T-helper 17 cell (primary cell): ENCODE measurements at regions not wholly inside any gene's neighbourhood (a gene's known extent, or its start where the extent isn't known, plus 50 kb on each side); places are given as distances from the start of the nearest gene placed in this dataset.

ENCODE experiments used
- ATAC-seq: fragments of 150-1000 bp; cut with Tn5 transposase; 2 replicates; pipeline ENCODE4 v1.10.0; 2021; ENCODE audit warnings: mild to moderate bottlenecking, moderate library complexity
- DNase-seq, 3 donors: peaks; one replicate each; pipeline versions ENCODE4 v3.0.0 to v3.0.0-alpha.2; 2020 to 2021
- H3K9me3 ChIP-seq: one replicate; pipeline ENCODE4 v1.7.0; 2013; ENCODE audit warnings: low read length, mild to moderate bottlenecking; ENCODE audit not compliant: control insufficient read depth, poor library complexity, severe bottlenecking
- H3K27ac Mint-ChIP-seq: one replicate; pipeline ENCODE4 v1.8.0; 2022; ENCODE audit warnings: mild to moderate bottlenecking, moderate library complexity, mixed read lengths
- H3K27me3 Mint-ChIP-seq: one replicate; pipeline ENCODE4 v1.8.0; 2022; ENCODE audit warnings: mixed read lengths
- H3K36me3 Mint-ChIP-seq: one replicate; pipeline ENCODE4 v1.8.0; 2022; ENCODE audit warnings: low read depth, mixed read lengths
- H3K4me1 Mint-ChIP-seq: one replicate; pipeline ENCODE4 v1.8.0; 2022; ENCODE audit warnings: mild to moderate bottlenecking, mixed read lengths
- H3K4me3 Mint-ChIP-seq: one replicate; pipeline ENCODE4 v1.8.0; 2022; ENCODE audit warnings: mild to moderate bottlenecking, moderate library complexity, mixed read lengths

DNA sequence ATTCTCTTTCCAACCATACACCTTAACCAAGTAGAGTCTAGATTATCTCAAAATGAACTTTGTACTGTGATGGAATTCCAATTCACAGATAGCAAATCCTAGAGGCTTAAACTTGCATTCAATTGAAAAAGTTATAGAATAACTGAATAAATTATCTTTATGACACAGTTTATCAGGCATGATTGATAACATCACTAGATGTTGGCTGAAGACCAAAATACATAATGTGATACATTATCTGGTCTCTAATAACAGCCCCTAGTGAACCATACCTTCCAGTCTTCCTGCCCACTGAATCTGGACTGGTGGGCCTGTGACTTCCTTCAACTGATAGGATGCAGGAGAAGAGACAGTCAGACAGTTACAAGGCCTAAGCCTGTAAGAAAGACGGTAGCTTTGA, 165.2 kb upstream of the CMC1 start:
- H3K9me3 ChIP-seq, result no peaks in the 10 kb centered on the region
- H3K27ac Mint-ChIP-seq, result no peak overlapping the region
- H3K4me3 Mint-ChIP-seq, result no peak overlapping the region
- H3K36me3 Mint-ChIP-seq, result peaks cover 2% of the 10 kb centered on the region
- ATAC-seq (no peak), DNase-seq (no peak)
- no peaks in the 10 kb centered on the region for H3K4me1 Mint-ChIP-seq
- H3K27me3 Mint-ChIP-seq, result no peaks in the 10 kb centered on the region

DNA sequence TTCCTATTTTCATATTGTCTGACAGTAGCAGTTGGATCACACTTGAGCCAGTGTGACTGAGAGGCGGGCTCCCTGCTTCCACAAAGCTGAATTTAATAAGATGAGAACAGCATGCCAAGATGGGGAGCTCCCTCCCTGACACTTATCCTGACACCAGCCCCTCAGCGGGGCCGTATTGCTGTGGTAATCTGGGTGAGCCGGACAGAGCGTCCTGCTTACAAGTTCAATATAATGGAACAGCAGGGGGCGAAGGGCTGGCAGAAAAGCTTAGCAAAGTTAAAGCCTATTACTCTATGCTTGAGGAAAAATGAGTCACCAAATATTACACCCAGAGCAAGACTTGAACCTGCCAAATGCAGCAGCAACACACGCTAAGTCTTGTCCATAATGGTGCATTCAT, 163.8 kb upstream of the CMC1 start:
- H3K4me3 Mint-ChIP-seq, result no peak overlapping the region
- DNase-seq (no peak), ATAC-seq (no peak)

DNA sequence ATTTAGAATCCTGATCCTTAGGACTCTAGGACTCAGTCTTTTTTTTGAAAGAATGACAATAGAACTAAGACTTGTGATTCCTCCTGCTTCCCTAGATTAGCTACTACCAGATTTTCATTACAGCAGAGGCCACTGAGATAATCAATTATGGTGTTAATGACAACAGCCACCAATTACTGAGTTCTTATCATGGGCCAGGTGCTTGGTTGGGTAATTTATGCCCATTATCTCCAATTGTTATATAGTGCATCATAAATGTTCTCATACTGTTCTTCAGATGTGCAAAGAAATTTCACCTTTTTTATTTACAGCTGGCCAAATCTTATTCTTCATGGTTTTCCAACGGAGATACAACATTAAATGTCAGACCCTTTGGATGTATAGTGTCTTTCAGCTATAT, 162.9 kb upstream of the CMC1 start:
- Mint-ChIP-seq H3K4me1 (no peaks in the 10 kb centered on the region), H3K27me3 (peaks cover 7% of the 10 kb centered on the region), H3K27ac (no peak overlapping the region), H3K4me3 (no peak overlapping the region), H3K36me3 (peaks cover 2% of the 10 kb centered on the region)
- no peaks in the 10 kb centered on the region for H3K9me3 ChIP-seq
- no peak for ATAC-seq
- no peak for DNase-seq

More for the DNA sequence above, 163.8 kb upstream of the CMC1 start:
- H3K9me3 ChIP-seq, result no peaks in the 10 kb centered on the region
- H3K36me3 Mint-ChIP-seq, result peaks cover 2% of the 10 kb centered on the region
- H3K27ac Mint-ChIP-seq, result no peak overlapping the region
- H3K27me3 Mint-ChIP-seq, result peaks cover 7% of the 10 kb centered on the region
- H3K4me1 Mint-ChIP-seq, result no peaks in the 10 kb centered on the region

DNA sequence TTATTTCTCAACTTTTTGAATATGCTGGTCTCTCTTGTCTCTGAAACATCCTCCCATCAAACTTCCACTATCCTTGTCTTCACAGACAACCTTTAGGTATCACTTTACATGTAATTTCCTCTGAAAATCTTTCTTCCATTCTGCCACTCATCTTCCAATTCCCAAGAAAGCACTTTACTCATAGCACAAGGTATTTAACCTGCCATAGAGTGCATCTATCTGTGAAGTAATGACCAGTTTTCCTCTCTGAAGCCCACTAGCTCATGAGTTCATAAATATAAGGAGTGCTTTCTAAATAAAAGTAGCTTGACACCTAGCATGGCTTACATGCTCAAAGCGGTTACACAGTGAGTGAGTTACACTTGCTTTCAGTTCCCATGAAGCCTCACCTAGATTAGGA, 160.7 kb upstream of the CMC1 start:
- Mint-ChIP-seq H3K27ac (no peak overlapping the region), H3K4me1 (no peaks in the 10 kb centered on the region), H3K27me3 (peaks cover 7% of the 10 kb centered on the region), H3K36me3 (peaks cover 2% of the 10 kb centered on the region), H3K4me3 (no peak overlapping the region)
- H3K9me3 ChIP-seq, result no peaks in the 10 kb centered on the region
- ATAC-seq (no peak), DNase-seq (no peak)

DNA sequence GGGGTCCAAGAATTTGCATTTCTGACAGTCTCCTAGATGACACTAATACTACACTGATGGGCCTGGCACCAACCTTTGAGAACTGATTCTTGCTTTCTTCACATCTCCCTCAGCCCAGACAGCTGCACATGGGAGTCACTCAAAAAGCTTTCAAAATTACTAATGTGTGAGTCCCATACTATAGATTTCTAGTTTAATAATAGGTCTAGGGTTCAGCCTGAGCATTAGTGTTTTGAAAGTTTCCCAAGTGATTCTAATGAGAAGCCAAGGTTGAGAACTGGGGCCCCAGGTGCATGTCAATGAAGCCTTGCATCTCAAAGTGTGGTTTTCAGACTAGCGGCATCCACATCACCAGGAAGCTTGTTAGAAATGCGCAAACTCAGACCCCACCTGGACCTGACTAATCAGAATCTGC, 159.9 kb upstream of the CMC1 start:
- H3K27ac Mint-ChIP-seq, result no peak overlapping the region
- no peaks in the 10 kb centered on the region for H3K4me1 Mint-ChIP-seq
- peaks cover 2% of the 10 kb centered on the region for H3K36me3 Mint-ChIP-seq
- DNase-seq (no peak), ATAC-seq (no peak)
- H3K27me3 Mint-ChIP-seq, result peaks cover 7% of the 10 kb centered on the region
- H3K4me3 Mint-ChIP-seq, result no peak overlapping the region
- H3K9me3 ChIP-seq, result no peaks in the 10 kb centered on the region

DNA sequence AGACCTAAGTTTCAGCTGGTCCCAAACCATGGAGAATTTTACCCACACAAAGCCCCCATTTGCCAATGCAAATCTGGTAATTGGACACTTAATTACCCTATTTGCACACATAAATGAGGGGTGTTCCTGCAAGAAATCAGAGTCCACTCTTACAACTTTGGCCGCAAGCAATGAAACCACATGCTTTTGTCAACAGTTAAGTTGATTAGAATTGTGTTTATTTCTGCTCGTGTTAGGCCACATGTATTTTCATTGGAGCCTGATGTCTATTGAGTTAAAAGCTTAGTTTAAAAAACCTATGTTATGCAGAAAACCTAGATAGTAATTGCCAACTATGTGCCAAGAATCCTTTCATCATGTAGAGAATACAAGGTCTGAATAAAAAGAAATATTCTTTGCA, 153.8 kb upstream of the CMC1 start:
- DNase-seq (no peak), ATAC-seq (no peak)
- peaks cover 2% of the 10 kb centered on the region for H3K36me3 Mint-ChIP-seq
- no peaks in the 10 kb centered on the region for H3K27me3 Mint-ChIP-seq
- H3K9me3 ChIP-seq, result no peaks in the 10 kb centered on the region
- no peak overlapping the region for H3K27ac Mint-ChIP-seq
- no peaks in the 10 kb centered on the region for H3K4me1 Mint-ChIP-seq
- H3K4me3 Mint-ChIP-seq, result no peak overlapping the region

DNA sequence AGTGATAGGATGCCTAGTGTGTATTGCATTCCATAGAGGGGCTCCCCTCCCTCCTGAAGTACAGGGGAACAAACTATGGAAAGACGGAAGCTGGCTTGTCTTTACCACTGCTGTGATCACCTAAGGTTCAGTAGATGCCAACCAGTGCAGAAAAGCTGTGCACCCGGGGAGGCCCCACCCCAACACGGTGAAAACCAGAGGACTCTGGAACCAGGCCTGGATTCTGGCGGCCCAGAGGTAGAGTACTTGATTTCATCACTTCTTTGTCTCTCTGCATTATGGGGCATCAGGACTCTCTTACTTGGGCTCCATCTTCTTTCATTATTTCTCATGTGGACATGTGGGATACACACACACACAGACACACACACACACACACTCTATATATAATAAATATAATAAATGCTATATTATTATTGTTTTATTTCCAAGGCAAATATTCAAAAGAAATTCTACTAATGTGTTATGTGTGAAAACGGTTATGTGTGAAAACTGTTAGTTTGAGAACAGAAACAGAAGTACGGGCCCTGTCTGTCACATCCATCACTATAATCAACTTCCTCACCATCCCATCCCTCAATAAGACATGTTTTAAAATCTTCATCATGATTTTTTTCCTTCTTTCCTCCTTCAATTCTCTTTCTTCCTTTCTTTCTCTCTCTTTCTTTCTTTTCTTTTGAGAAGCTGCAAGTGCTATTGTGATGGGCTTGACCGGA, 152.4 kb upstream of the CMC1 start:
- ATAC-seq, result no peak
- no peaks in the 10 kb centered on the region for H3K27me3 Mint-ChIP-seq
- no peaks in the 10 kb centered on the region for H3K9me3 ChIP-seq
- no peak overlapping the region for H3K4me3 Mint-ChIP-seq
- no peaks in the 10 kb centered on the region for H3K4me1 Mint-ChIP-seq
- no peak overlapping the region for H3K27ac Mint-ChIP-seq
- H3K36me3 Mint-ChIP-seq, result peaks cover 2% of the 10 kb centered on the region
- no peak for DNase-seq

DNA sequence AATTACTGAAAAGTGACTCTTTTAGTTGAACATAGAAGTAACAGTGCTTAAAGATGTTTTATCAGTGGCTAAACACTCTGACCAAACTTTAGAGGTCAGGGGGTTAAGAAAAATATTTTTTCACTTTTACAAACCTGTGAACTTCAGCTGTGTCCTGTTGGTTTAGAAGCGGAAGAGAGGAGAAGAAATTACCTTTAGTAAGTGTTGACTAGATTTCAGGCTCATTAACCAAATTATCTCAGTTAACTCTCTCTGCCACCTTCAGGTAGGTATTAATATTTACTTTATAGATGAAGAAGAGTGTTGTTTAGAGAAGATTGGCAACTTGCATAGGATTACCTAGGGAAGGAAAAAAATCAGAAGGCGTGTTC, 151.9 kb upstream of the CMC1 start:
- Mint-ChIP-seq H3K27ac (no peak overlapping the region), H3K36me3 (peaks cover 2% of the 10 kb centered on the region), H3K4me1 (no peaks in the 10 kb centered on the region), H3K27me3 (no peaks in the 10 kb centered on the region), H3K4me3 (no peak overlapping the region)
- ATAC-seq, result no peak
- no peaks in the 10 kb centered on the region for H3K9me3 ChIP-seq
- DNase-seq, result no peak

DNA sequence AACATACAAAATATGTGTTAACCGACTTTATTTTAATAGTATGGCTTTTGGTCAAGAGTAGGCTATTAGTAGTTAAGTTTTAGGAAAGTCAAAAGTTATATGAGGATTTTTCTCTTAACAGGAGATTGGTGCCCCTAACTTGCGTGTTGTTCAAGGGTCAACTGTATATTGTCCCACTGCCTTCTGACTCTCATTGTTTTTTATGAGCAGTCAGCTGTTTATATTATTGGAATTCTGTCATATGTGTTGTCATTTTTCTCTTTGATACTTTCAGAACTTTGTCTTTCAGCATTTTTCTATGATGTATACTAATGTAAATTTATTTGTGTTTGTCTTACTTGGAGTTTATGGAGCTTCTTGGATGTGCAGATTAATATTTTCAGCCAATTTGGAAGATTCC, 142.1 kb upstream of the CMC1 start:
- H3K4me1 Mint-ChIP-seq, result no peaks in the 10 kb centered on the region
- peaks cover 4% of the 10 kb centered on the region for H3K9me3 ChIP-seq
- no peak overlapping the region for H3K4me3 Mint-ChIP-seq
- ATAC-seq (no peak), DNase-seq (no peak)
- no peaks in the 10 kb centered on the region for H3K27me3 Mint-ChIP-seq
- no peaks in the 10 kb centered on the region for H3K36me3 Mint-ChIP-seq
- no peak overlapping the region for H3K27ac Mint-ChIP-seq

DNA sequence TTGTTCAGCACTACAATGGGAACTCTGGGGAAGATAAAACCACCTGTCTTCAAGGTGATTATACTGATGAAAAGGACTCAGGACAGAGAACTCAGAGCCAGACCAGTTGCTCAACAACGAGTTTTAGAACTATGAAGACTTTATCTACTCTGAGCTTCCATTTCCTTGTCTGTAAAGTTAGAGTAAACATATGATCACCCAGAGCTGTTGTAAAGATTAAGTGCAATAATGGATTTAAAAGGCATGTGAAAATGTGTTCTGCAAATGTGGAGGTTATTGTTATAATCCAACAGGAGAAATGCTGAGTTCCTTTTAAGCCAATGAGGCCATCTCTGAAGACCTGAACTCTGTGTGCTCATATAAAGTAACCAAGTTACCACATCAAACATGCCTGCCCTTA, 139.7 kb upstream of the CMC1 start:
- Mint-ChIP-seq H3K36me3 (no peaks in the 10 kb centered on the region), H3K27ac (no peak overlapping the region), H3K27me3 (peaks cover 5% of the 10 kb centered on the region), H3K4me3 (no peak overlapping the region), H3K4me1 (no peaks in the 10 kb centered on the region)
- DNase-seq (no peak), ATAC-seq (no peak)
- H3K9me3 ChIP-seq, result peaks cover 4% of the 10 kb centered on the region

DNA sequence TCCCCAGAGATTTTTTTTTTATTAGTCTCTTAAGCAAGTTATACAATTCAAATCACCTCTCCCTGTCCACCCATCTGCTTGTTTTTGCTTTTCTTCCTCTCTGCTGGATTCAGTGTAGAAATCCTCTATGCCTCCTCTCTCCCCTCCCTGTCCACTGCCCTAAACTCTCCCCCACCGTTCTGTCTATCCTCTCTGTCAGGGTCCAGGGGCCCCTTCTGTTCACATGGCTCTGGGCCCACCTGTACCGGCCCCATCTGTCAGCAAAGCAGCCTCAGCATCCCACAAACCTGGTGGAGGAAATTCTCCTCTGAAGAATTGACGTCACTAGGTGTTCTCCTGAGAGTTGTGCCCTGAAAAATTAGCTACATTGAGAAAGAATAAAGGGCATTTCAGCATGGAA, 137.6 kb upstream of the CMC1 start:
- Mint-ChIP-seq H3K4me3 (no peak overlapping the region), H3K4me1 (no peaks in the 10 kb centered on the region), H3K27me3 (peaks cover 5% of the 10 kb centered on the region), H3K27ac (no peak overlapping the region), H3K36me3 (no peaks in the 10 kb centered on the region)
- no peak for DNase-seq
- H3K9me3 ChIP-seq, result peaks cover 4% of the 10 kb centered on the region
- no peak for ATAC-seq

DNA sequence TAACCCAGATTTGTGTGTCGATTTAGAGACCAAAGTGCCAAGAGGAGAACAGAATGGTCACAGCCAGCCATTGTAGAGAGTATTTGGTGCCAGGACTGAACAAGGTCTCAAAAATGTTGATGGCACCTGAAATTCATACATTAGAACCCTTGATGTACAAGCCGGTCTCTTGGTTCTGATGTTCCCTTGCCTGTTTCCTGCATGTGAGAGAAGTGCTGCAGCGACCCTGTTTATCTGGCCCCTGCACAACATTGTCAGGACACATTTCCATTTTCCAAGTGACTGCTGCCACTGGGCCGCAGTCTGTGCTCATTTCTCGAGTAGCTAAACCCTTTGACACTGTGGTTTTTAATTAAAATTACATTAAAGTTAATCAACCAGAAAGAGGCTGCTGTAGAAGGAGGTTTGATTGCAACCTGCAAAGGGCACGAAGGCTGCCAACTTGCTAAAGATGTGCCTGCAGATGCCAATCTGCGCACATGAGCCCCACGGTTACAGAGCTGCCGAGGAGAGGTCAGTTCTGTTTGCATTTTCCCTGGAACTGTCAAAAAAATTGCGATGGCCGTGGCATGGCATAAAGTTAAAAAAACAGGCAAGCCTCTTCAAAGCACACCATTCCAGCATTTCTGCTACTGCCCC, 136.4 kb upstream of the CMC1 start:
- no peak for ATAC-seq
- no peaks in the 10 kb centered on the region for H3K4me1 Mint-ChIP-seq

DNA sequence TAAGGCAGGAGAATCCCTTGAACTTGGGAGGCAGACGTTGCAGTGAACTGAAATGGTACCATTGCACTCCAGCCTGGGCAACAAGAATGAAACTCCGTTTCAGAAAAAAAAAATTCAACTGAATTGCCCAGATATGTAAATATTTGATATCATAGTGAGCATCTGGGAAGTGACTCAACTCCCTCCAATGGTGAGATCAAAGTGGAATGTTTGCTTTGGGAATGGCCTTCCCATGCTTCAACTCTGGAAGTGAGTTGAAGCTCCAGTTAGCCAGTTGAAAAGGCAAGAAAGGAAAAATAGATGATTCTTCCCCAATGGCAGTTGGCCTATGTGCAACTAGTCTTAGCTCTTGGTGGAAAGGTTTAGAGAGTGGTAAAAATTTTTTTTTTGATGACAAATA, 131.6 kb upstream of the CMC1 start:
- ATAC-seq (no peak), DNase-seq (no peak)
- Mint-ChIP-seq H3K4me3 (no peak overlapping the region), H3K36me3 (no peaks in the 10 kb centered on the region), H3K27ac (no peak overlapping the region), H3K4me1 (peaks cover 1% of the 10 kb centered on the region), H3K27me3 (peaks cover 2% of the 10 kb centered on the region)
- no peaks in the 10 kb centered on the region for H3K9me3 ChIP-seq

More for the DNA sequence above, 136.4 kb upstream of the CMC1 start:
- Mint-ChIP-seq H3K4me3 (no peak overlapping the region), H3K27ac (no peak overlapping the region), H3K27me3 (peaks cover 5% of the 10 kb centered on the region), H3K36me3 (no peaks in the 10 kb centered on the region)
- DNase-seq, result no peak
- H3K9me3 ChIP-seq, result no peaks in the 10 kb centered on the region

DNA sequence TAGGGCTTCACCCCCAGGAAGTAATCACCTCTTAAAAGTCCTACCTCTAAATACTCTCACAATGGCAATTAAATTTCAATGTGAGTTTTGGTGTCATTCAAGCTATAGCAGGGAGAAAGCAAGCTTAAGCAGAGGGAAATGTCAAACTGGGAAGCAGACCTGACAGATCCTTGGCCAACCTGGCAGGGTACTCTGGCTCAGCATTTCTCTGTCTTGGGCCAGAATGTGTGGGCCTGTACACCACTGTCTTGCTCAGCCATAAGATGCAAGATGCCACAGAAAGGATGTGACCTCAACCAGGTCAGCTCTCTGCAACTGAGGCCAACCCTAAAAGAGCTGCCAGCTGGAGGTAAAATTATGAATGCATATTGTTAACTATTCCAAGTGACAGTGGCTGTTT, 130.6 kb upstream of the CMC1 start:
- no peaks in the 10 kb centered on the region for H3K9me3 ChIP-seq
- H3K4me3 Mint-ChIP-seq, result no peak overlapping the region
- peaks cover 4% of the 10 kb centered on the region for H3K4me1 Mint-ChIP-seq
- no peak for DNase-seq
- no peaks in the 10 kb centered on the region for H3K27me3 Mint-ChIP-seq
- ATAC-seq, result no peak
- no peak overlapping the region for H3K27ac Mint-ChIP-seq
- no peaks in the 10 kb centered on the region for H3K36me3 Mint-ChIP-seq
